Embryonic facial prominence (tissue), 1 donor: ENCODE measurements at regions not wholly inside any gene's neighbourhood (a gene's known extent, or its start where the extent isn't known, plus 50 kb on each side); places are given as distances from the start of the nearest gene placed in this dataset.
"Not testable (repeated sequence)": the region's sequence is repeated elsewhere in the genome, so short reads cannot be mapped to it uniquely, and the experiment has no call there.

Experiments used
- DNase-seq: peaks from one replicate; pipeline ENCODE4 v3.0.0-alpha.2; 2016; ENCODE audit errors: extremely low spot score

- no peak for DNase-seq
Measured at GRCh38 chr20:28562510-28562898, 2695.0 kb upstream of the DEFB115 start.

DNA sequence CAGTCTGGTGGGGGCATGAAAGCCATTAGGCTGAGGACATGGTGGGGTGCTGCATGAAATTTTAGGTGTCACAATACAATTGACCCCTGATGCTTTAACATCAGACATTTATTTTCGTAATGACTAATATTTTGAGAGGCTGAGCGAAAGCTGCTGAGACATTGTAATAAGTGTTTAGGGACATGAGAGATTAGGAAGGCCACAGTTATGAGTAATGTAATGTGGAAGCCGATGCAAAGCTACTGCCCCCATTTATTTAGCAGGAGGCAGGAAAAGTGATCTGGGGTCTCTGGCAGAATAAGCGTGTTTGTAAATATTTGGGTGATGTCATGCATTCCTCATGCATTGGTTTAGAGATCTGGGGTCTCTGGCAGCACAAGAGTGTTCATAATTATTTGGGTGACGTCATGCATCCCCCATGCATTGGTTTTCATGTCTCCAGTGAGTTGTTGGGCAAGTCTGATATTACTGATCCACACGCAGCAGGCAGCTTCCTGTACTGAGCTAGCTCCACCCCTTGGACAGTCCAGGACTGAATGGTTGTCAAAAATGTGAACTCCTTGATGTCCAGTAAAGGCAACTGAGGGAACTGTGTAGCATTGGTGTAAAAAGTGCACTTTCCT is 2694.5 kb upstream of the DEFB115 start:
- not testable (repeated sequence) for DNase-seq

- not testable (repeated sequence) for DNase-seq
Measured at GRCh38 chr20:28564024-28564423, 2693.4 kb upstream of the DEFB115 start.

GRCh38 chr20:28564688-28565463 is 2692.6 kb upstream of the DEFB115 start:
- DNase-seq, result not testable (repeated sequence)

DNA sequence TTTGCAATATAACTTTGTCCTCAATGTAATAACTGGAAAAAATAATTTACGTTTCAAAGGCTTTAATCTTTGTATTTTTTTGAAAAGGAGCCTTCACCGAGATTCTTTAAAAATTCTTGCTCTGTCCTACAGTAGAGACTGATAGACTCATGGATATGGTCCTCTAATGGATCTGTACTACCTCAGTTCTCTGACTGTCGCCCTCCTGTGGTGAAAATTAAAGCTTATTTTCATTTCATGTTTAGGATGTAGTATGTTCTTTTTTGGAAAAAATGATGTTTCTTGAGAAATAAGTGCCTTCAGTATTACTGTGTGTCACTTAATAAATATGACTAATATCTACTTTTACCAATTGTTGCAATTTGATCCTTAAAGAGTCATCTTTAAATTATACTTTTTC is 2681.5 kb upstream of the DEFB115 start:
- not testable (repeated sequence) for DNase-seq

DNA sequence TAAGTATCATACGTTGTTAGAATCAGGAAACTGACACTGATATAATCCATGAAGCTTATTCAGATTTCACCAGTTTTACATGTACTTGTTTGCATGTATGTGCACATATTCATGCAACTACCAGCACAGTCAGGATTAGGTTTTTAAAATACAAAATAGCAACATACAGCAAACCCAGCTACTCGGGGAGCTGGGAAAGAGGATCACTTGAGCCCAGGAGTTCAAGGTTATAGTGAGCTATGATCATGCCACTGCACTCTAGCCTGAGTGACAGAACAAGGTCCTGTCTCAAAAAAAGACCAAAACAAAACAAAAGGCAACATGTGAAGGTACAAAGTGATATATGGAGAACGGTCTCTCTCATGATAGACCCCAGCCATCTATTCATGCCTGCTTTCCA is 2665.8 kb upstream of the DEFB115 start:
- not testable (repeated sequence) for DNase-seq

DNA sequence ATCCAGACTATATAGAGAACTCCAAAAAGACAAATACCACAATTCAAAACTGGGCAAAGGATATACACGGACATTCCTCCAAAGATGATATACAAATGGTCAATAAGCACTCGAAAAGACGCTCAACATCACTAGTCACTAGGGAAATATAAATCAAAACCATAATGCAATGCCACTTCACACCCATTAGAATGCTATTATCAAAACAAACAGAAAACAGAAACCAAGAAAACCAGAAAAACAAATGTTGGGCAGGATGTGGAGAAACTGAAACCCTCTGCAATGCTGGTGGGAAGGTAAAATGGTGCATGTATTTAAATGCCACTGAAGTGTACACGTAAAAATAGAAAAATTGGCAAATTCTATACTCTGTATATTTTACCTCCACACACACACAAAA is 2664.1 kb upstream of the DEFB115 start:
- not testable (repeated sequence) for DNase-seq

GRCh38 chr20:28594476-28594875 is 2663.0 kb upstream of the DEFB115 start:
- DNase-seq, result not testable (repeated sequence)

DNA sequence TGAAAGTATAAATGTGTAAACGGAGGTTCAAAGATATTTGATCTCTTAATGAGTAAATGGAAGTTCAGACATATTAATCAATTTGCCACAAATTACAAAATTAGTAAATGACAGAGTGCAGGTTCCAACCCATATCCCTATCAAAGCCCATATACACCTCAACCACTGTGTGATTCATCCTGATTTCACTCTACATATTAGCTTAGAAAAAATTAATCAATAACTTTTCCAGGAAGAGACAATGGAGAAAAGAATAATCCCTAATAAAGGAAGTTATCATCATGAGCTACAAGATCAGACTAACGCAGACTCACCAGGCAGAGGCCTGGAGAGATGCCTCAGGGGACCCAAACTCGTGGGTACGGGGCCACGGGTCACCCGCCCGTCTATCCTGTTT is 2655.5 kb upstream of the DEFB115 start:
- not testable (repeated sequence) for DNase-seq

DNA sequence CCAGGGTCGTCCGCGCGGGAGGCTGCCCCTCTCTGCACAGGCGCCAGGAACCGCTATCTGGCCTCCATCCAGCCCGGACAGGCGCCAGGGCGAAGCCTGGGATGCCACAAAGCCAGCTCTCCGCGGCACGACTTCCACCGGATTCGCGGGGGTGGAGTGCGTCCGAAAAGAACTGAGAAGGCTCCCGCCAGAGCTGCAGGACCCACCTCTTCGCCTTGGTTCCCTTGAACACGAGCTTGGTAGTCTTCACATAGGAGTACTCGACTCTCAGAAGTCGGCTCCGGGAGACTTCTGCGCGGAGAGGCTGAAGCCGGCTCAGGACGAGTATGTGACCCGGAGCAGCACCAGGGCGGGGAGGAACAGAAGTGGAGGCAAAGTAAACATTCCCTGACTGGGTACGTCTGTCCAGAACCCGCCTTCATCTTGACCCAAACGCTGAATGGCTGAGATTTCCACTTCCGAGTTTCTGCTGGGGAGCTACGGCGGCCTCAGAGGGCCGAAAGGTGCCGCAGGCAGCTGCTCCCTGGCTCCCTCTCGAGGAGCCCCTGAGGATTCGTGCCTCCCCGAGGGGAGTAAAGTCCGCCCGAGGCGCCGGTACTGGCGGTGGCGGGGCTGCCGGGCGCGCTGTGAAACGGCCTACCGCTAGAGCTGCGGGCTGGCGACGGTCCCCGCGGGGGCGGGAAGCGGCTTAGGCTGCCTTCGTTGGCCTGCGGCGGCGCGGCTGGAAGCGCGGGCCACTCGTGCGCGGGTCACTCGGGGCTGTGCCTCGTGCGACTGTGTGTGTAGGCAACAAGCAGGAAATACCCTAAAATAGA is 2654.9 kb upstream of the DEFB115 start:
- DNase-seq, result peak; percentile 10

GRCh38 chr20:28603218-28603577 is 2654.3 kb upstream of the DEFB115 start:
- not testable (repeated sequence) for DNase-seq

DNA sequence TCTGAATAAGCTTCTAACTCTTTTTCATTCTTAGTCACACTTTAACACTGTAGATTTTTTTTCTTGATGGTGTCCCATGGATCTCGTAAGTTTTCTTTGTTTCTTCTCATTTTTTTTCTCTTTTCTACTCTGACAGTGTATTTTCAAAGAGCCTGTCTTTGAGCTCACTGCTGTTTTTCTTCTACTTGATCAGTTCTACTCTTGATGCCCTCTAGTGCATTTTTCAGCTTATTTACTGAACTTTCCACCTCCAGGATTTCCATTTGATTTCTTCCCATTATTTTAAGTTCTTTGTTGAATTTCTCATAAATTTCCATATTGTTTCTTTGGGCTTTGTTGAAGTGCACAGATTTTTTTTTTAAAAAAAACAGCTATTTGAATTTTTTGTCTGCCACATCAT is 2641.1 kb upstream of the DEFB115 start:
- DNase-seq, result no peak

DNA sequence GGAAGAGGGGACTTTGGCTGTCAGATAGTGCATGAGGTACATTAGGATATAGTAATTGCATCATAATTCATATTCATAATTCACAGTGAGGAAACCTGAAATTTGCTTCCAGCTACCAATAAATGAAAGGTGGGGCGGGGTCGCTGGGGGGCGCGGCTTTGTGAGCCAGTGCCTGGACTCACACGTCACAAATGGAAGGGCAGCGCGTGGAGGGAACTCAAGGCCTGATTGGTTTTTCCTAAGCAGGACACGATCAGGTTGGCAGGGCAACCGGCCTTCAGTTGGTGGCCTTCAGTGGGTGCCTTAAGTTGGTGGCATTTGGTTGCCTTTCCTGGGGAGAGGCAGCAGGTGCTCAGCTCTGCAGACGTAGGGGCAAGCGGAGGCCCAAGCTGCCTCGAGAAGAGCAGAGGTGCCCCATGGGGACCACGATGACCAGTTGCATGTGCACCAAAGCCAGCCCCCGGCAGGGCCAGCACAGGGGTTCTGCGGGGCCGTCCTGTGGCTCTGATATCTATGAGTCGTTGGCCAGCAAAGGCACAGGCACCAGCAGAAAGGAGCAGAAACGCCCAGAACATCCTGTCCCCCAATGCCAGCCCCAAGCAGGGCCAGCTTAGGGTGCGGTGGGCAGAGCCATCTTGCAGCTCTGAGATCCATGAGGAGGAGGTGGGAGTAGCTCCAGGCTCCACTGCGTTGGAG is 2637.4 kb upstream of the DEFB115 start:
- DNase-seq, result not testable (repeated sequence)

GRCh38 chr20:28625112-28625511 is 2632.4 kb upstream of the DEFB115 start:
- not testable (repeated sequence) for DNase-seq

GRCh38 chr20:28640831-28641230 is 2616.6 kb upstream of the DEFB115 start:
- DNase-seq, result not testable (repeated sequence)
